HG03025 (cell line): ENCODE measurements at regions not wholly inside any gene's neighbourhood (a gene's known extent, or its start where the extent isn't known, plus 50 kb on each side); places are given as distances from the start of the nearest gene placed in this dataset.

Experiments
- ATAC-seq: cut with Tn5 transposase; IDR thresholded peaks from one replicate; pipeline ENCODE4 v1.9.1; 2021; ENCODE audit warnings: mild to moderate bottlenecking, moderate library complexity; ENCODE audit not compliant: unreplicated experiment, low FRiP score

DNA sequence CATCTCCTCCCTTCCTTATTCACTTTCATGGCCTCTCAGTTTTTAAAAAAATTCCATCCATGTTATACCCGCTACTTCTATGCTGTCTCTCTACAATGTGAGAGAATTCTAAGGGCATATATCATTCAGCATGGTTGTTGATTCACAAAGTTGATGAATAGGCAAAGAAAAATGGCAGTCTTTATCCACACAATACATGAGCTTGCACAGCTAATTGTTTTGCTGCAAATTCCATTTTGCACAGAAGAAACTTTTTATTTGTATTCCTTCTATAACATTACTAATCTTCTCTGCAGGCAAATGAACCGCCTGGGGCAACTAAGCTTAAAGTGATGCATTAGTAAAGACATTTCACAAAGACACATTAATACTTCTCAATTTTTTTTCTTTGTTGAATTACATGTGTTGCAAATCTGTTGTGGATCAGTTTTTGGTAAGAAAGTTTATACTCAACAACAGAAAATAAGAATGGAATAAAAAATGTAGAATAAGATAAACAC is 196.9 kb downstream of the LIG4 start:
- no peak for ATAC-seq

DNA sequence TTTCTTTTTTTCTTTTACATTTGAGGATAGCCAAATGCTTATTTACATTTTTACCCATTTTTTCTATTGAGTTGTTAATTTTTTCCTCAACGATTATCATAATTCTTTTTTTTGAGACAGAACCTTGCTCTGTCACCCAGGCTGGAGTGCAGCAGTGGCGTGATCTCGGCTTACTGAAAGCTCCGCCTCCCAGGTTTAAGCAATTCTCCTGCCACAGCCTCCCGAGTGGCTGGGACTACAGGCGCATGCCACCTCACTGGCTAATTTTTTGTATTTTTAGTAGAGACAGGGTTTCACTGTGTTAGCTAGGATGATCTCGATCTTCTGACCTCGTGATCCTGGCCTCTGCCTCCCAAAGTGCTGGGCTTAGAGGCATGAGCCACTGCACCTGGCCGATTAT is 208.7 kb downstream of the LIG4 start:
- ATAC-seq, result no peak

DNA sequence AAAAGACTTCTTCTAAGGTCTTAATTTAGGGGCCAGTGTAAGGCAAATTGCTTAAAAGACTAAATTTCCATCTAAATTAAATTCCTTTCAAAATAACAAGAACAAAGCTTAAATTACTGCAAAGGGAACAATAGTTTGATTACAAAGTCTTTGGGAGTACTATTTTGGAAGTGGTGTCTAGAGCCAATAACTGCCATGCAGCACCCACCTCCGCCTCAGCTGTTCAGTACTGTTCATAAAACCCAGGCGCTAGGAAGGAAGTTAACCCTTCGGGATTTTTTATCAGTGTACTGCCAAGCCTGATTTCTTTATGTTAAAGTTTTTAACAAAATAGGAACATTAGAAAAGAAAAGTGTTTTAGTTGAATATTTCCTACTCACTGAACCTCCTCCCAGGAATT is 210.1 kb downstream of the LIG4 start:
- ATAC-seq, result no peak

DNA sequence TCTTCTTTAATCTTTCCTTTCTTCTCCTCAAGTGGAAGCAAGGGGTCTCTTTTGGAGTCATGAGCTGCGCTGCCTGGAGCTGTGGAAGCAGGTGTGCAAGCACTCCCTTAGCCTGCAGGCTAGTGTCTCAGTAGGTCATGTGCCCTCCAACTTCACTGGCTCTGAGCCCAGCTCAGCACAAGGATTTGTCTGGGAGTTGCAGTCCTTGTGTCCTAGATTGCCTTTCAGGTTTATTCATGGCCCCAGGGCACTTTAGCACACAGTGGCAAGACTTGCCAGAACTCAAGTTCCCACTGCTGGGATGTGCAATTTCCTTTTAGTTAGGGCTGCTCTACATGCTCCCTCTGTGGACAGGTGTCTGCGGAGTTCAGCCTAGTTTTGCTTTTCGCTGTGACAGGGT is 211.7 kb downstream of the LIG4 start:
- no peak for ATAC-seq

DNA sequence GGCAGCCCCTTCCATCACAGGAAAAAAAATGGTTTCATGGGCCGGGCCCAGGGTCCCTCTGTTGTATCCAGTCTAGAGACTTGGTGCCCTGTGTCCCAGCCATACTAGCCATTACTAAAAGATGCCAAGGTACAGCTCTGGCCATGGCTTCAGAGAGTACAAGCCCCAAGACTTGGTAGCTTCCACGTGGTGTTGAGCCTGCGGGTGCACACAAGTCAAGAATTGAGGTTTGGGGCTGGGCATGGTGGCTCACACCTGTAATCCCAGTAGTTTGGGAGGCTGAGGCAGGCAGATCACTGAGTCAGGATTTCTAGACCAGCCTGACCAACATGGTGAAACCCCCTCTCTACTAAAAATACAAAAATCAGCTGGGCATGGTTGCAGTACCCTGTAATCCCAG is 214.3 kb downstream of the LIG4 start:
- no peak for ATAC-seq

DNA sequence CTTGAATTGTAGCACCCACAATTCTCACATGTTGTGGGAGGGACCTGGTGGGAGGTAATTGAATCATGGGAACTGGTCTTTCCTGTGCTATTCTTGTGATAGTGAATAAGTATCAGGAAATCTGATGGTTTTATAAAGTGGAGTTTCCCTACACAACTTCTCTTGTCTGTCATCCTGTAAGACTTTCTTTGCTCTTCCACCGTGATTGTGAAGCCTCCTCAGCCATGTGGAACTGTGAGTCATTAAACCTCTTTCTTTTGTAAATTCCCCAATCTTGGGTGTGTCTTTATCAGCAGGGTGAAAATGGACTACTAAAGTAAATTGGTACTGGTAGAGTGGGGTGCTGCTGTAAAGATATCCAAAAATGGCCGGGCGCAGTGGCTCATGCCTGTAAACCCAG is 215.6 kb downstream of the LIG4 start:
- ATAC-seq, result no peak

DNA sequence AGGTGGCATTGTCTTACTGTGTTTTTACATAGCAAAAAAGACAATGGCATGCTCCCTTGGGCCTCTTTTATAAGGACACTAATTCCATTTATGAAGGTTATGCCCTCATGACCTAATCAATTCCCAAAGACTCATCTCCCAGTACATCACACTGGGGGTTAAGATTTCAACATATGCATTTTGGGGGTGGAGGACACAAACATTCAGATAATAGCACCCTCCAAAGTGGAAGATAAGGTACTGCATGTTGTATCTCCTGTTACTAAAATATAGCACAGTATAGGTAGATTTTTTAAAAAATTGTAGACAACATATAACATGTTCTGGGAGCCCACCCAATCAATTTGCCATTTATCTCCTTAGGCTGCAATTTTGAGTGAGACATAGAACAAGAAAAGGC is 221.2 kb downstream of the LIG4 start:
- ATAC-seq, result no peak

DNA sequence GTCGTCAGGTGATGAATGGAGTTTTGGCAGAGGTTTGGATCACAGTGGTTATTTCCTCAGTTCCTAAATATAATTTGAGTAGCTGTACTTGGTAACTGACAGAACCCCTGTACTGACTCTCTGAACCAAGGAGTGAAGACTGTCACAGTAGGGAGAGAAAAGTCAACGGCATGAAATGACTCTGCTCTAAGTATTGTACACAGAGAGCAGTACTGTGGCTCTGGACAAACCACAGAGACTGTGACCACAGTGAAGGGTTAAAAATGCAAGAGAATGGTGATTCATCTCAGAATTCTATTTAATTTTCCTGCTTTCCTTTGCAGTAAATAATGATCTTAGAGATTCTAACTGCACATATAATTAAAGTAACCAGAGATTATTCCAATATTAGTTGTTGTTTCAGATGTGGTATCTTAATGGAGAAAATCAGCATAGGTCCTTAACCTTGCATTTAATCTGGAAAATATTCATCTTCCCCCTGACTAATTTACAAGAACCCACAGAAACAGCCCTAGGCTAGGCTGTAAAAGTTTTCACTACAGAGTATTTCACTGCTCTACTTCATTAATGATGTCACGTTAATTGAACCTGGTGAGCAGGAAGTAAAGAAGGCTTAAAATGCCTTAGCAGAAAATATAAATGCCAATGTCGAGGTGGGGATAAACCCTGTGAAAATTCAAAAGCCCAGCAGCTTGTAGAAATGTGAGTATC is 221.9 kb downstream of the LIG4 start:
- ATAC-seq, result no peak

DNA sequence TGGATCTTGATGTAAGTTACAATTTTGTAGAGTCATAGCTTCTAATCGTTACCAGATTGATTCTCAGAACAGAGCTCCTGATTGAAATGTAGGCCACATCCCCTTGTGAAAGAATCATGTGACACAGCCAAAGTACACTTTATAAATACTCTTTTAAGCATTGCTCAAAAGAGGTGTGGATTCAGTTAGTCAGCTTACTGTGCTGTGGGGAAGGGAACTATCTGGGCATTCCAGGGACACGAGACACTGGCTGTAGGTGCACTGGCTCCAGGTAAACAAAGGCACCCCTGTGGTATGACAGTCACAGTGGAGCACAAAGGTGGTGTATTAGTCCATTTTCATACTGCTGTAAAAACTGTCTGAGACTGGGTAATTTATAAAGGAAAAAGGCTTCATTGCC is 222.8 kb downstream of the LIG4 start:
- no peak for ATAC-seq

DNA sequence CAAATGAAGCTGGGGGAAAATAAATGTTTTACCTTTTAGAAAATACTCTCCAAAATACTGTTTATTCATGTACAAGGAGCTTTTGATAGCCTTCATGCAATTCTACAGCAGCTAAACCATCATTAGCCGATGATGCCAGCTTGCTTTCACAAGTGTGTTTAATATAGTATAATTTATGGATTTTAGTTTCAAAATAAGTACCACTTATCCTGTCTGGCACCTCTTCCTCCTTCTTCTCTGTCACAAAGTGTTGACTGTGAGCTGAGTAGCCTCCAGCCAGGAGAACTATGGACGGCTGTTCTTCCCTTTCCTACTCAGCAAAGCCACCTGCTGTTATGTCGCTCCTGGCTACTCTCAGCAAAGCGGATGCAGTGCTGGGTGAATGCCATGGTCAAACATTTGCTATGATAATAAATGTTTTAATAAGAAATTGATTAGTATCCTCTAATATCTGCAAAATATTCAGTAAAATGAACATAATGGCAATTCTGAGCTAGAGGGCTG is 238.2 kb downstream of the LIG4 start:
- no peak for ATAC-seq

DNA sequence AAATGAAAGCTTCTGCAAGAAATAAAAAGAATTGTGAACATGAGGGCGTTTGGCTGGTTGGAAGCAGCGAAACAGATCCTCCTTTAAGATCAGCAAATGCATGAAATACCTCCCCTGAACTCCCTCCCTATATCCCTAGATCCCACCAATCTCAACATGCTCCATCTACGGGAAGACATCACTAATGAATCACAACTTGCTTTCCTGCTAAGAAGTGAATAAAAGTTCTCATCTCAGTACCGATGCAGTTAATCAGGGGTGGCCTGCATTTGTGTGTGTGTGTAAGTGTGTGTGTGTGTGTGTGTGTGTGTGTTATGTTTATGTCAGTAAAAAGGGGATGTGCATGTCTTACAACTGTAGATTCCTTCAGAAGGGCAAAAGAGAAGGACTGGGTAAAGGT is 238.7 kb downstream of the LIG4 start:
- ATAC-seq, result no peak

DNA sequence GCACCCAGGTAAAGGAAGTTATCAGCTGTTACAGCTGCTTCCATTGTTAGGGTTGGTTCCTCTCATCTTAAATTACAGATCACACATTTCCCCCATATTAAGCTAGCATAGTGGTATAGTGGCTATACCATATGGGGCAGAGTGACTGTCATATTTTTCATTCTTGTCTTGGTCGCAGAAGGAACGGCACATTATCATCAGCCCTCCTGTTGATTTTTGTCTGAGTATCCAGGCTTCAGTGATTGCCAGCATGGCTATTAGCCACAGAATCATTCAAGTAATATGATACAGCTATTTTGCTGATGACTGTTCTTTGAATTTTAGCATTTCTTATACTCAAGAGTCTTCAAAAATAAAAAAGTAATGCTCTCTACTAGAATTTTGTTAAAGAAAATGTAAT is 240.9 kb downstream of the LIG4 start:
- no peak for ATAC-seq

DNA sequence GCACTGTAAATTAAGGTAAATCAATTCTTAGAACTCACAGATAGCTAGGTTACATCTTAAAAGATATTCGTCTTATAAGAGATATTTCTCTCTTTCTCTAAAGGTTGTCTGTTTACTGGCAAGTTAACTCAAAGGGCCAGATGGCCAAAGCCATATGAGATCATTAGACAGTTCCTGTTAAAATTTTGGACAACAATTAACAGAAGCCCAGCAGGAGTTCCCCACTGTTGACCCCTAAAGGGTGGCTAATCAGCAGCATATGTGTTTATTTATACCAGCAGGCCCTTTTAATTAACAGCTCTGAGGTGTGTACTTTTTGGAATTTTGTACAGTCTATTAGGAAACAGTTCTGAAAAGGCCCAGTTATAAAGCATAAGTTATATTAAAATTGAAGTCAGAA is 245.8 kb downstream of the LIG4 start:
- no peak for ATAC-seq

DNA sequence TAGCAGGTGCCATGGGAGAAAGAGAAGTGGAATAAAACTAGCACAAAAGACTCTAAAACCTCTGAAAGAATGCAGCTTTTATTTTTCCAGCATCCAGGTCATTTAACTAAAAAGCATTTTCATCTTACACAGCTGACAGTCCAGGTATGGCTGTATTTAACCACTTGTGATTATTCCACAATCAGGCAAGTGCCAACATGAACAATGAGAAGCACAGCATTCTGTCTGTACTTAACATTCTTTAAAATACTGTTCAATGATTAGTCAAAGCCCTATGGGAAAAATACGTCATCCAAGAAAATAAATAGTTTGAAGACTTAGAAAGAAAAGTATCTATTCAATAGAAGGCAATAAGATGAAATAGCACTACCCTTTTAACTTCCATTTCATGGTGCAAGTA is 246.9 kb downstream of the LIG4 start:
- ATAC-seq, result no peak

DNA sequence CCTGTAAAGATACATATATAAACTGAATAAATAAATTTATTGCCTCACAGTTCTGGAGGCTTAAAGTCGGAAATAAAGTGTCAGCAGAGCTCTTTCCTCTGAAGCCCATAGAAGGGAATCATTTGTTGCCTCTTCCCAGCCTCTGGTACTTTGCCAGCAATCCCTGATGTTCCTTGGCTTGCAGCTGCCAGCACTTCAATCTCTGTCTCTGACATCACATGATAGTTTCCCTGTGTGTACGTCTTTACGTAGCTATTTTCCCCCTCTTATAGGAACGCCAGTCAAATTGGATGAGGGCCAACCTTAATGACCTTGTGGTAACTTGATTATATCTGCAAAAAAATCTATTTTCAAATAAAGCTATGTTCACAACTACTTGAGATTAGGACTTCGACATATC is 250.9 kb downstream of the LIG4 start:
- no peak for ATAC-seq

DNA sequence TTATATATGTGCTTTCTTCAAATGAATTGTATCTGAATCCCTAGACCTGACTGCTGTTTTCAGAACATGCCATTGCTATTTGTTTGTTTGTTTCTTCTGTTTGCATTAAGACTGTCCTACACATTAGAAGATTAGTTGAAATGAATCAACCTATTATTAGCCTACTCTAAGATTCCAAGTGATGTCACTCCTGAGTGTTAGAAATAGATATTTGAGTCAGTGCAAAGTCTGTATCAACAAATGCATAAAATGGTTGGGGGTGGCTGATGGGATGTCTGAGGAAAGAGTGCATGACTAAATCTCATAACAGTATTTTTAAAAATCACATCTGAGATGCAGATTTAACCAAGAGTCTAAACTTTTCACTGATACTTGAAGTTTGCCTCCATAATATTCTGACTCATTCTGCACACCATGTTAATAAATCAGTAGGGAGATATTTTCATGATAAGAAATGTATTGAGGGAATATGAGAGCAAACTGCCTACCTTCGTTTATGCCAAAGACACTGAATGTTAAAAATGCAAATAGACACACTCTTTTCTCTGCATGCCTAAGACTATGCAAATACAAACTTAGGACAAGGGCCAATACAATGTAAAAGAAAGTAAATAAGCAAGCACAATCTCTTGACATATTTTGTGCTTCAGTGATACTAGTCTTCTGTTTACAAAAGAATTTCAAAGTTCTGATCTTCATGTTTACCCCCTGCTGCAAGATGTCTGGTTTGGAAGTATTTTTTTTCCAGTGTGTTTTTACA is 253.3 kb downstream of the LIG4 start:
- ATAC-seq, result no peak

DNA sequence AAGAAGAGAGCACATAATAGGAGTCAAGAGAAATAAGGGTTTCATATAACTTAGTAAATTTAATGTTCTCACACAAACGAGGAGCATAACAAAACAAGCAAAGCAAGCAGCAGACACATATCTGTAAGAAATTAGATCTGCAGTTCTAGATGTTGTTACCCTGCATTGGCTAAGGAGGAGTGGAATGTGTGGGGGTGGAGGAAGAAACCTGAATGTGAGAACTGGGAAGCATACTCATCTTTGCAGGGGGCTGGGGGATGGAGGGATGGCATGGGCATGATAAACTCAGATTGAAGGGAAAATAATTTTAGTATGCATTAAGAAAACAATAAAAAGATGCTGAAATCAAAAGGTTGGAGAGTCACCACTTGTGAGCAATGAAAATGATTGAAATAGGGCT is 255.0 kb downstream of the LIG4 start:
- ATAC-seq, result no peak

DNA sequence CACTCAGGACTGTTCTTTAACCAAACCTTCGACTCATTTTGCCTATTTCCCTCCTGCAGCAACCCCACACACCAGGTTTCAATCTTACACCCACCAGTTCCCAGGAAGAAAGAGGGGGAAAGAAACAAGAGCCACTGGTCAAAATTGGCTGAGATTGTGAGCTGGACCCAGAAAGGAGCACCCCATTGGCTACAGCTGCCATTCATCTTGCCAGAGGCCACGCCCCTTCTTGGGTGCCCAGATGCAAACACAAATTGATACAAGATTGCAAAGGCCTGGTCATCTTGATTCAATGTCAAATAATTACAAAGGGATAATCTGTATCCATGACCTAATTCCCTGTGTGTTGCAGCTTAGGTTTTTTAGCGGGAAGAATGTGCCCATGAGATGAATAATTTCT is 258.4 kb downstream of the LIG4 start:
- no peak for ATAC-seq

DNA sequence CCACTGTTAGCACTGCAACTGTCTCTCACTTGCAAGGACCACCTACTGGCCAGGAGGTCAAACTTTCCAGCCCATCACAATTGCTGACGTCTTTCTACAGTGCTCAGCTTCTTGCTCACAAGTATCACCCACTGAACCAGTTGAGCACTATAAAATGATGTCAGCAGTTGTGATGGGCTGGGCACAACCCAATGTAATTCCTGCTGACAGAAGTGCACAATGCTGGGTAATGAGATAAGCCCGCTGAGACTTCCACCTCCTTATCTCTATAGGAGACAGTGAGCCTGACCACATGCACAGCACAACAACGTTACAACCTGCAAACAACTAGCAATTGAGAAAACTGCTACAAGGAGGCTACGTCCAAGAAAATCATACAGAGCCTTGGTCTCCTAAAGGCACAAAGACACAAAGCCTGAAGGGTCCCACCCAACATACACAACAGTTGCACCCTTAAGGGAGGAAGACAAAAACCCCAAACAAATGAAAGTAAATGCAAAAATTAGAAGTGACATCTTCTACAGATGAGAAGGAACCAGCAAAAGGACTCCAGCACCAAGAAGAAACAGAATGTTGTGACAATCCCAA is 273.2 kb downstream of the LIG4 start:
- ATAC-seq, result no peak

DNA sequence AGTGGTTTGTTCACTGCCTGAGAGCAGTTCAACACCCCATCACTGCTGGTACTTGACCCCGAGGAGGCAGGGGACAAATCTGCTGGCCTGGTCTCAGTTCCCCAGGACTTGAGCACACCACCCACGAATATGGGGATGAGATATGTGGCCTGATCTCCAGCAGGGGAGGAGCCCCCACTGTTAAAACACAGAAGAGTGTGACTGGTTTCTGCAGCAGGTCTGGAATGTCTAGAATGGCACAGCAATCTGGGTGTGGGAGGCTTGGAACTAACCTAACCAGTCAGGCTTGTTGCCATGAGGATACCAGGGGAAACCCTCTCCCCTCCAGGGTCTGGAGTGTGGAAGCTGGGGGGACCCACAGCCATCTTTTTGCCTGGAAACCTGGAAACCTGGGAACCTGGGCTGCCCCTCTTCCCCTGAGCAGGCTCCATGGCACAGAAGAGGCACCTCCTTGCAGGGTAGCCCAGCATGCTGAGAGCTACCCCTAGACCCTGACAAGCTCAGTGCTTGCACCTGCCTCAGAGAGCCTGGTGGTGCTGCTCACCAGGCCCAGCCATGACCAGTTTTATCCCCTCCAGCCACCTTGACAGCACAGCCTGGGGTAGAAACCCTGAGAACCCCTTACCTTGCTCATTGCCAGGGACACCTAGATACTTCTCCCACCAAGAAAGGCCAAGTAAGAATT is 273.8 kb downstream of the LIG4 start:
- ATAC-seq, result no peak

DNA sequence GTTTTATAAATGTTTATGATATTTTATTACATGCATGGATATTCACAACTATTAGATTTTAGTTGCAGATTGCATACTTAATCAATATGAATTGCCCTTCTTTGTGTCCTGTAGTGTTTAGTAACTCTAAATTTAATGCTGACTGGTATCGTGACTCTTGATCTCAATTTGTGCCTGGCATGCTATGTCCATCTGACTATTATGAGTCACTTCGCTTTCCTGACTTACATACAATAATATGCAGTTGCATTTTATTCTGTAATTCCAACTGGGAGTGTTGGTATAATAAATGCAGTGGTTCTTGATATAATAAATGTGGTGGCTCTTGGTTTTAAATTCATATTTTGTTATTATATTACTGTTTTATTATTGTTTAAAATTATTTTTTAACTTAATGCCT is 277.5 kb downstream of the LIG4 start:
- no peak for ATAC-seq
